HL-60 (cell line): ENCODE measurements at regions not wholly inside any gene's neighbourhood (a gene's known extent, or its start where the extent isn't known, plus 50 kb on each side); places are given as distances from the start of the nearest gene placed in this dataset.
"Not testable (repeated sequence)": the region's sequence is repeated elsewhere in the genome, so short reads cannot be mapped to it uniquely, and the experiment has no call there.

Experiments used
- DNase-seq, 2 experiments: peaks; one replicate each; pipeline ENCODE4 v3.0.0-alpha.2; 2010 to 2020; ENCODE audit warnings: low read depth in 1 of 2, low spot score in 1 of 2
- H3K27ac ChIP-seq: fragments of 250-450 bp; sonication (Bioruptor Pico); replicated peaks from 2 replicates; pipeline ENCODE4 v1.5.1; 2020; ENCODE audit warnings: mild to moderate bottlenecking, moderate library complexity
- H3K27me3 ChIP-seq: fragments of 250-450 bp; sonication (Bioruptor Pico); 2 replicates; pipeline ENCODE4 v1.5.1; 2021; ENCODE audit warnings: mild to moderate bottlenecking, moderate library complexity; ENCODE audit not compliant: insufficient read depth, poor library complexity, severe bottlenecking
- H3K4me3 ChIP-seq: replicated peaks from 2 replicates; pipeline ENCODE4 v1.5.1; 2011; ENCODE audit warnings: mild to moderate bottlenecking, control low read depth, low read length; ENCODE audit not compliant: insufficient read depth
- CTCF ChIP-seq: IDR thresholded peaks from one replicate; pipeline ENCODE4 v1.5.1; 2011; ENCODE audit warnings: low read length, control low read depth, inconsistent platforms; ENCODE audit not compliant: insufficient read depth
- GABPA ChIP-seq: IDR thresholded peaks from 2 replicates; pipeline ENCODE4 v1.6.1; 2012; ENCODE audit warnings: low read depth
- POLR2AphosphoS5 ChIP-seq: IDR thresholded peaks from 2 replicates; pipeline ENCODE4 v1.6.1; 2012; ENCODE audit warnings: low read depth
- REST ChIP-seq: IDR thresholded peaks from 2 replicates; pipeline ENCODE4 v1.6.1; 2012; ENCODE audit warnings: low read depth; ENCODE audit not compliant: insufficient replicate concordance
- SPI1 ChIP-seq: IDR thresholded peaks from 2 replicates; pipeline ENCODE4 v1.6.1; 2012; ENCODE audit warnings: low read depth, mild to moderate bottlenecking, borderline replicate concordance

GRCh38 chr7:63856466-63856865, 142.2 kb upstream of the ZNF722 start:
- H3K4me3 ChIP-seq, H3K27me3 ChIP-seq, H3K27ac ChIP-seq: not testable (repeated sequence)
- peak in 1 of 2 experiments; percentile 5 for DNase-seq

- no peak for TF ChIP-seq GABPA
- no peak for TF ChIP-seq SPI1
- no peak for TF ChIP-seq REST
- TF ChIP-seq POLR2AphosphoS5 = no peak
- TF ChIP-seq CTCF = no peak
- Histone ChIP-seq H3K27me3 (no peaks in the 10 kb centered on the region), H3K27ac (no peak overlapping the region), H3K4me3 (no peak overlapping the region)
- no peak for DNase-seq
Observed at GRCh38 chr7:63867127-63867526, 131.5 kb upstream of the ZNF722 start.

- H3K4me3 ChIP-seq, H3K27ac ChIP-seq, DNase-seq, H3K27me3 ChIP-seq: not testable (repeated sequence)
Observed at GRCh38 chr7:63874242-63874641, 124.4 kb upstream of the ZNF722 start.

- Histone ChIP-seq H3K27me3 (no peaks in the 10 kb centered on the region), H3K4me3 (no peak overlapping the region), H3K27ac (no peak overlapping the region)
- DNase-seq = no peak
- no peak for TF ChIP-seq POLR2AphosphoS5
- TF ChIP-seq GABPA = no peak
- no peak for TF ChIP-seq REST
- no peak for TF ChIP-seq CTCF
- TF ChIP-seq SPI1 = no peak
Observed at GRCh38 chr7:63876707-63877322, 121.8 kb upstream of the ZNF722 start.

GRCh38 chr7:63887031-63887430, 111.6 kb upstream of the ZNF722 start:
- Histone ChIP-seq H3K27me3 (no peaks in the 10 kb centered on the region), H3K4me3 (no peak overlapping the region), H3K27ac (no peak overlapping the region)
- TF ChIP-seq POLR2AphosphoS5 = no peak
- no peak for TF ChIP-seq SPI1
- no peak for TF ChIP-seq REST
- TF ChIP-seq GABPA = no peak
- no peak for DNase-seq
